Hepatocyte (in vitro differentiated cells): ENCODE measurements at regions not wholly inside any gene's neighbourhood (a gene's known extent, or its start where the extent isn't known, plus 50 kb on each side); places are given as distances from the start of the nearest gene placed in this dataset.
A peak's percentile ranks its signal among the peaks of the same experiment; 100 is the strongest.
"Not testable (repeated sequence)": the region's sequence is repeated elsewhere in the genome, so short reads cannot be mapped to it uniquely, and the experiment has no call there.

Experiments used
- DNase-seq: peaks from one replicate; pipeline ENCODE4 v3.0.0-alpha.2; 2016; ENCODE audit warnings: low spot score
- H2AFZ ChIP-seq: fragments of 200-600 bp; sonication (generic); 2 replicates; pipeline ENCODE4 v1.6.0; 2016; ENCODE audit warnings: antibody characterized with exemption, mild to moderate bottlenecking
- H3K27ac ChIP-seq: fragments of 200-600 bp; sonication (generic); 2 replicates; pipeline ENCODE4 v1.5.1; 2016; ENCODE audit warnings: mild to moderate bottlenecking
- H3K27me3 ChIP-seq: fragments of 200-600 bp; sonication (generic); 2 replicates; pipeline ENCODE4 v1.6.1; 2016
- H3K36me3 ChIP-seq: fragments of 200-600 bp; sonication (generic); replicated peaks from 2 replicates; pipeline ENCODE4 v1.5.1; 2016; ENCODE audit warnings: low read depth; ENCODE audit not compliant: insufficient read depth
- H3K4me1 ChIP-seq: fragments of 200-600 bp; sonication (generic); 2 replicates; pipeline ENCODE4 v1.5.1; 2016; ENCODE audit warnings: mild to moderate bottlenecking, moderate library complexity; ENCODE audit not compliant: insufficient read depth
- H3K4me2 ChIP-seq: fragments of 200-600 bp; sonication (generic); 2 replicates; pipeline ENCODE4 v1.6.0; 2016
- H3K4me3 ChIP-seq: fragments of 200-600 bp; sonication (generic); 2 replicates; pipeline ENCODE4 v1.5.1; 2016; ENCODE audit warnings: mild to moderate bottlenecking
- H3K79me2 ChIP-seq: fragments of 200-600 bp; sonication (generic); 2 replicates; pipeline ENCODE4 v1.6.0; 2017; ENCODE audit warnings: mild to moderate bottlenecking
- H3K9me2 ChIP-seq: fragments of 200-600 bp; sonication (generic); replicated peaks from 2 replicates; pipeline ENCODE4 v1.6.0; 2017; ENCODE audit warnings: mild to moderate bottlenecking; ENCODE audit not compliant: insufficient read depth
- H3K9me3 ChIP-seq: fragments of 200-600 bp; sonication (generic); 2 replicates; pipeline ENCODE4 v1.5.1; 2016; ENCODE audit warnings: low read depth, mild to moderate bottlenecking
- H4K20me1 ChIP-seq: fragments of 200-600 bp; sonication (generic); 2 replicates; pipeline ENCODE4 v1.6.0; 2016; ENCODE audit warnings: mild to moderate bottlenecking; ENCODE audit not compliant: insufficient read depth, poor library complexity, severe bottlenecking
- CTCF ChIP-seq: fragments of 200-600 bp; sonication (generic); IDR thresholded peaks from 2 replicates; pipeline ENCODE4 v1.5.1; 2016; ENCODE audit warnings: antibody characterized with exemption, mild to moderate bottlenecking; ENCODE audit not compliant: poor library complexity
- EZH2 ChIP-seq: fragments of 200-600 bp; sonication (generic); IDR thresholded peaks from 2 replicates; pipeline ENCODE4 v1.6.1; 2016; ENCODE audit warnings: antibody characterized with exemption, mild to moderate bottlenecking, borderline replicate concordance
- EZH2phosphoT487 ChIP-seq: fragments of 200-600 bp; sonication (generic); IDR thresholded peaks from one replicate; pipeline ENCODE4 v1.6.1; 2018; ENCODE audit warnings: antibody characterized with exemption, mild to moderate bottlenecking, low read depth, moderate library complexity; ENCODE audit not compliant: unreplicated experiment, severe bottlenecking
- WGBS: methylation state at CpG from one replicate; pipeline ENCODE4 v1.1.6; 2016; ENCODE audit warnings: low lambda C conversion rate; ENCODE audit errors: missing lambda C conversion rate; 5-methylcytosine and 5-hydroxymethylcytosine counted together

GRCh38 chr6:27776504-27776903 is 135.7 kb downstream of the OR2B2 start:
- no peak for DNase-seq
- no peaks in the 10 kb centered on the region for H3K27me3 ChIP-seq
- H3K4me3 ChIP-seq = no peak overlapping the region
- H3K4me1 ChIP-seq = peaks cover 11% of the 10 kb centered on the region
- WGBS = 85% methylated on average over 4 of the region's 4 CpGs
- no peaks in the 10 kb centered on the region for H3K9me3 ChIP-seq
- no peak overlapping the region for H2AFZ ChIP-seq
- no peaks in the 10 kb centered on the region for H3K9me2 ChIP-seq
- no peaks in the 10 kb centered on the region for H4K20me1 ChIP-seq
- H3K27ac ChIP-seq = no peak overlapping the region
- no peak overlapping the region for H3K4me2 ChIP-seq
- TF ChIP-seq EZH2phosphoT487 = no peak
- no peak for TF ChIP-seq EZH2
- TF ChIP-seq CTCF = no peak
- no peaks in the 10 kb centered on the region for H3K79me2 ChIP-seq
- no peaks in the 10 kb centered on the region for H3K36me3 ChIP-seq

- H3K4me1 ChIP-seq = peaks cover 11% of the 10 kb centered on the region
- no peak overlapping the region for H3K4me3 ChIP-seq
- no peak for DNase-seq
- TF ChIP-seq EZH2phosphoT487 (no peak), EZH2 (no peak)
- H3K27me3 ChIP-seq = peaks cover 5% of the 10 kb centered on the region
- H3K27ac ChIP-seq = peak overlapping the region; percentile 38
- no peak overlapping the region for H2AFZ ChIP-seq
- H3K9me3 ChIP-seq = no peaks in the 10 kb centered on the region
- no peaks in the 10 kb centered on the region for H4K20me1 ChIP-seq
- 90% methylated on average over 9 of the region's 9 CpGs for WGBS
- no peak overlapping the region for H3K4me2 ChIP-seq
- no peaks in the 10 kb centered on the region for H3K79me2 ChIP-seq
- H3K9me2 ChIP-seq = no peaks in the 10 kb centered on the region
- no peaks in the 10 kb centered on the region for H3K36me3 ChIP-seq
Measured at GRCh38 chr6:27775796-27776184, 136.4 kb downstream of the OR2B2 start.

GRCh38 chr6:27775138-27775795 is 136.9 kb downstream of the OR2B2 start:
- H3K27ac ChIP-seq = peak overlapping the region; percentile 38
- DNase-seq, H4K20me1 ChIP-seq, H3K4me2 ChIP-seq, H3K9me3 ChIP-seq, H2AFZ ChIP-seq, H3K4me3 ChIP-seq, H3K36me3 ChIP-seq, H3K79me2 ChIP-seq, H3K27me3 ChIP-seq, H3K9me2 ChIP-seq: not testable (repeated sequence)
- 69% methylated on average over 5 of the region's 5 CpGs for WGBS
- H3K4me1 ChIP-seq = peaks cover 11% of the 10 kb centered on the region

- H3K36me3 ChIP-seq, H2AFZ ChIP-seq, H4K20me1 ChIP-seq, H3K4me3 ChIP-seq, H3K9me2 ChIP-seq, H3K27me3 ChIP-seq, H3K79me2 ChIP-seq, DNase-seq, H3K9me3 ChIP-seq: not testable (repeated sequence)
- Histone ChIP-seq H3K4me1 (peaks cover 11% of the 10 kb centered on the region), H3K4me2 (peak overlapping the region; percentile 60), H3K27ac (peak overlapping the region; percentile 80)
- 93% methylated on average over 8 of the region's 8 CpGs for WGBS
Measured at GRCh38 chr6:27774264-27774600, 138.0 kb downstream of the OR2B2 start.

GRCh38 chr6:27773542-27774263 is 138.5 kb downstream of the OR2B2 start:
- WGBS = 77% methylated on average over 10 of the region's 10 CpGs
- H3K9me3 ChIP-seq, H4K20me1 ChIP-seq, H3K27me3 ChIP-seq, H3K4me3 ChIP-seq, H3K9me2 ChIP-seq, H3K36me3 ChIP-seq, H2AFZ ChIP-seq, DNase-seq, H3K79me2 ChIP-seq: not testable (repeated sequence)
- Histone ChIP-seq H3K27ac (peak overlapping the region; percentile 80), H3K4me2 (peak overlapping the region; percentile 60), H3K4me1 (peaks cover 11% of the 10 kb centered on the region)
